OCI-LY3 (cell line): ENCODE measurements at regions not wholly inside any gene's neighbourhood (a gene's known extent, or its start where the extent isn't known, plus 50 kb on each side); places are given as distances from the start of the nearest gene placed in this dataset.

Source experiments
- CTCF ChIP-seq: fragments of 200-600, 300-600 bp; sonication (generic); IDR thresholded peaks from 2 replicates; pipeline ENCODE4 v1.5.1; 2014; ENCODE audit warnings: antibody characterized with exemption, low read length, low read depth
- EZH2phosphoT487 ChIP-seq: fragments of 200-600 bp; shearing (Covaris generic); IDR thresholded peaks from 2 replicates; pipeline ENCODE4 v1.6.1; 2018; ENCODE audit warnings: antibody characterized with exemption, mixed run types, low read depth

GRCh38 chr16:86225905-86226371 is 284.4 kb upstream of the FOXF1 start:
- no peak for TF ChIP-seq CTCF
- TF ChIP-seq EZH2phosphoT487 = no peak
